HG03520 (cell line): ENCODE measurements at regions not wholly inside any gene's neighbourhood (a gene's known extent, or its start where the extent isn't known, plus 50 kb on each side); places are given as distances from the start of the nearest gene placed in this dataset.

Experiments
- ATAC-seq: cut with Tn5 transposase; IDR thresholded peaks from one replicate; pipeline ENCODE4 v1.9.1; 2021; ENCODE audit warnings: mild to moderate bottlenecking, moderate library complexity; ENCODE audit not compliant: unreplicated experiment

GRCh38 chr5:117463881-117464570 is 889.4 kb upstream of the SEMA6A start:
- no peak for ATAC-seq

- no peak for ATAC-seq
Measured at GRCh38 chr5:117461966-117462365, 887.3 kb upstream of the SEMA6A start.

- peak; percentile 77 for ATAC-seq
Measured at GRCh38 chr5:117461403-117461802, 886.8 kb upstream of the SEMA6A start.

GRCh38 chr5:117457656-117458055 is 883.0 kb upstream of the SEMA6A start:
- no peak for ATAC-seq

- ATAC-seq = no peak
Measured at GRCh38 chr5:117456866-117457470, 882.3 kb upstream of the SEMA6A start.

GRCh38 chr5:117455236-117456233 is 880.9 kb upstream of the SEMA6A start:
- peak; percentile 27 for ATAC-seq

GRCh38 chr5:117454716-117455212 is 880.1 kb upstream of the SEMA6A start:
- peak; percentile 84 for ATAC-seq

GRCh38 chr5:117436846-117437245 is 862.2 kb upstream of the SEMA6A start:
- no peak for ATAC-seq

- ATAC-seq = no peak
Measured at GRCh38 chr5:117435203-117435602, 860.6 kb upstream of the SEMA6A start.

GRCh38 chr5:117434254-117434653 is 859.6 kb upstream of the SEMA6A start:
- no peak for ATAC-seq

- ATAC-seq = no peak
Measured at GRCh38 chr5:117433818-117434217, 859.2 kb upstream of the SEMA6A start.

- no peak for ATAC-seq
Measured at GRCh38 chr5:117431091-117431490, 856.5 kb upstream of the SEMA6A start.

GRCh38 chr5:117425163-117425562 is 850.5 kb upstream of the SEMA6A start:
- no peak for ATAC-seq

GRCh38 chr5:117424559-117424958 is 849.9 kb upstream of the SEMA6A start:
- ATAC-seq = no peak

GRCh38 chr5:117417501-117417900 is 842.9 kb upstream of the SEMA6A start:
- no peak for ATAC-seq

GRCh38 chr5:117414926-117415325 is 840.3 kb upstream of the SEMA6A start:
- ATAC-seq = no peak

GRCh38 chr5:117411701-117412100 is 837.1 kb upstream of the SEMA6A start:
- ATAC-seq = no peak

GRCh38 chr5:117405197-117405596 is 830.6 kb upstream of the SEMA6A start:
- no peak for ATAC-seq

- no peak for ATAC-seq
Measured at GRCh38 chr5:117394506-117395157, 820.0 kb upstream of the SEMA6A start.

- no peak for ATAC-seq
Measured at GRCh38 chr5:117393125-117393524, 818.5 kb upstream of the SEMA6A start.

GRCh38 chr5:117380316-117380715 is 805.7 kb upstream of the SEMA6A start:
- no peak for ATAC-seq
